ENCODE measurements at regions not wholly inside any gene's neighbourhood (a gene's known extent, or its start where the extent isn't known, plus 50 kb on each side); places are given as distances from the start of the nearest gene placed in this dataset.

DNA sequence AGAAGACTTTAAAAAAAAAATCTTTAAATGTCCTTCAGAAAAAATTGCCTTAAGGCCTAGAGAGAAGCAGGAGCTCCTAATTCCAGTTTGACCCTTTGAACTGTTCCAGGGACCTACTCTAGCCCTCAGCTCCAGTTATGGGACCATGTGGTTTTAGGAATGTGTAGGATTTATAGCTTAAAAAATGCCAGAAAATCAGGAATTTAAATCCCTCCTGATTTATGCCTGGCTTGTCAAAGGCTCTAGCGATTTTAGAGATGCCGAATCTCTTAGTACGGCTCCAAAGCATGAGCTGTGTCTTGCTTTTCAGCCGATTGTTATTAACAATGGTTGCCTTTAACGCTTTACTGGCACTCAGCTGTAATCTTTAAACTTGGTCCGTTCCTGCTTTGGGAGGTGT lies 130.6 kb upstream of the NPVF start:
- in situ Hi-C loops (cut with HindIII; ENCODE audit: low sequenced_read_pairs) = no loop called here

DNA sequence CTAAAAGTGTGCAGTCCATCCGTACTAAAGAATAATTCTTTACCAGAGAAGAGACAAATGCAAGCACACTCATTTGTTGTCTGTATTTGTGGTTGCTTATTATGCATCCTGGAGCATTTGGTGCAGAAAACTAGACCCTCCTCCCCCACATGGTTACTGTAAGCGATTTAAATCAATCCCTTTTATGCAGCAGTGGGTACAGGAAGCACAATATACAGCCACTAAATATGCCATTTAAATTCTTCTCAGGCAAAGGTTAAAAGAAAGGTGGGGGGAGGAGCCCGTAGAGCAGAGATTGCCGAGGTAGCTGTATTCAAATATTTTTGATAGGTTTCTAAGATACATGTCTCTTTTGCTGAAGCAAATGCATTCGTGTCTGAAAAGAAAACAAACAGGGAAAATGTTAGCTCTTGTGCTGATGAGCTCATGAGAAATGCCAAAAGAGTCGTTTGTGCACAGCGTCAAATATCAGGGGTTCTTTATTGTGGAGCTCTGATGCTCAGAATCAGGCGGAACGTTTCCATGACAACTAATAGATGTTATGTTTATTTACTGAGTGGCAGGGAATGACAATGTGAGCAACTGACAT lies 131.3 kb upstream of the NPVF start:
- in situ Hi-C loops (cut with HindIII; ENCODE audit: low sequenced_read_pairs) = no loop called here

DNA sequence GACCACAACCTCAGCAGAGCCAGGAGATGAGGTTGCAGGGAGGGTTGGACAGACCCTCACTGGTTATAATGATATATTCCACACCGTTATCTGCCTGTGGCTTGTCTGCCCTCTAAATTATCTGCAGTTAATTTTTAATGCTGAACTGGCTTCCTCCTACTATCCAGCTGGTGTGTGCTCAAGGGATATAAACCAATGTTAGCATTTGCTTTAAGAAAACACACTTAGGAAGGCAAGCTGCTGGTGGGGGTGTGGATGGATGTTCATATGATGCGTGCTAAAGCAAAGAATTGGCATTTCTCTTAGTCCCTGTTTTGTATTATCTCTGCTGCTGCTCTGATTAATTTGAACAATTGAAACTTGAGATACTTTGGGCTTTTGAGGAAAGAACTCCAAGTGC lies 132.2 kb upstream of the NPVF start:
- in situ Hi-C loops (cut with HindIII; ENCODE audit: low sequenced_read_pairs) = no loop called here

DNA sequence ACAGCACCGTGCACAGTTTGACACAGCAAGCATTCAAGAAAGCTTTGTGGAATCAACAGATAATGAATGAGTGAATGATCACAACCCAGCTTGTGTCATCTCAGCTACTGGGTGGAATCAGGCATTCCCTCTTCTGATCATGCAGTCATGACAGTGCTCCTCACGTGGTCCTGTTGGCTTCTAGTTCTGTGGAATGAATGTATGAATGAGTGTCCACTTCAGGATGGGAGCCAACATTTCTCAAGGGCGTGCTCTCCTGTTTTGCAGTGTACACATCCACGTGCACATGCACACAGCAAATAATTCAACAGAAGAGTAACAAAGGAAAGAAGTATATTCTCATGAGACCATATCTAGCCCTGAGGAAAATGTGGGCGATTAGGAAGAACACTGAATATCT lies 133.1 kb upstream of the NPVF start:
- in situ Hi-C loops (cut with HindIII; ENCODE audit: low sequenced_read_pairs) = no loop called here

DNA sequence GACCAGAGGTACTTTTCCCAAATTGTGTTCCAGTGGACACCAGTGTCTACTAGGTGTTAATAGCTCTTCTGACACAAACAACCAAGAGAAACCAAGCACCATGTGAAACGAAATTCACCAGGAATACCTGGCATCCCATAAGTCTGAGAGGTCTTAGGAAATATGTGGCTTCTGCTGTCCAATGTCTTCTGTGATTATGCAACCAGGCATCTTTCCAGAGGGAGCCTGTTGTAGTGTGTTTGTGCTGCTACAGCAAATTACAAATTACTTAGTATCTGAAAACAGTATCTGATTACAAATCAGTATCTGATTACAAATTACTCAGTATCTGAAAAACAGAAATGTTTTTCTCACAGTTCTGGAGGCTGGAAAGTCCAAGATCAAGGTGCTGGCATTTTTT lies 133.6 kb upstream of the NPVF start:
- in situ Hi-C loops (cut with HindIII; ENCODE audit: low sequenced_read_pairs) = no loop called here

DNA sequence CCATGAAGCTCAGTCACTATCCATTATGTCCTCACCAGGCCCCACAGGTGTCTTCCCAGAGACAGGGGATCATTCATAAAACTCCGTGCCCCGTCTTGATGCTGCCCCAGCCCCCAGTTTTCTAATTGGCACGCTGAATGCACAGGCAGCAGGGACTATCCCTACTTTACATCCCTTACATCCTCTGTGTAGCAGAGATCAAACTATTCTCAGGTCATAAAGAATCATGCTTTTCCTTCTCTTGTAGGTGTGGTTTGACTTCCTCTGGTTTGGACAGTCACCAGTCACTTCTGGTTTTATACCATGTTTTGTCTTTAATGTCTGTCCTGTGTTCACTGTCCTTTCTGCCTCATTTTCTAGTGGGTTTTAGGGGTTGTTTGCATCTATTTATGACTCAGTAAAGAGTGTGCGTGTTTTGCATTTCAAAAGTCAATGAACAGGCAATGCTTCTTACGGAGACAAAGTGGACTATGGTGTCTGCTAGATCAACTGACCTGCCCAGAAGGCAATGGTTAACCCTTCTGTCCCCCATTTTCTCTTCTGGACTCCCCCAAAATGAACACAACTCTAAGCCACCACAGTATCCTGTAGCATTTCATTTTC lies 140.4 kb upstream of the NPVF start:
- in situ Hi-C loops (cut with HindIII; ENCODE audit: low sequenced_read_pairs) = no loop called here

DNA sequence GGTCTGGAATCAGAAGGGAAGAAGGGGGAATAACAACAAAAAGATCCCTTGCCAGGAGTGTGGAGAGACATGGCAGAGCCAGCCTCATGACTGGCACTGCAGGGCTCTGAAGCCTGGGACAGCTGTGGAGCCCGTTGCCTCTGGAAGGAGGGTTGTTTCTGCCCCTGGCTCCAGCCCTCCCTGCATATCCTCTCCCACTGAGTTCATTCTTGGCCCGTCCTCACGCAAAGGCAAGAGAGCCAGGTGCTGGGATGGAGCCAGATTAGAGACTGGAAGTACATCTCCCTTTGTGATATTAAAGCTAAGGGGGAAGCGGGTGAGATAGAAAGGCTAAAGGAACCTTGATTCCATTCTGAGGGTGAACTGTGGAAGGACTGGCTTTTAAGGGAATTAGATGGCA lies 141.5 kb upstream of the NPVF start:
- in situ Hi-C loops (cut with HindIII; ENCODE audit: low sequenced_read_pairs) = no loop called here

DNA sequence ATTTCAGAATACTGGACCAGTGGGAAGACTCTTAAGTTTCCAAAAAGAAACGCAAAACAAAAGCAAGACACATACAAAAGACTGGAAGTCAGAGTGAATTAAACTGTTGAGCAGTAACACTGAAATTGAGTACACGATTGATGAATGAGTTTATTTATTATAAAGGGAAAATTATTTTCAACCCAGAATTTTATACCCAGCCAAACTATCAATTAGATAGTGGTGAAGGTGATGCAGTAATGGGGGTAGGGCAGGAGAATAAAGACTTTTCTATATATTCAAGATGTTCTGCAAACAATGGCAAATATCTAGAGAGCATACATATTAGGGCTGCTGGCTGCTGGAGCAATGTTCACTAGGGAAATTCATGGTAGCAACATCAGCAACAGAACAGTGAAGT lies 143.7 kb upstream of the NPVF start:
- in situ Hi-C loops (cut with HindIII; ENCODE audit: low sequenced_read_pairs) = no loop called here

DNA sequence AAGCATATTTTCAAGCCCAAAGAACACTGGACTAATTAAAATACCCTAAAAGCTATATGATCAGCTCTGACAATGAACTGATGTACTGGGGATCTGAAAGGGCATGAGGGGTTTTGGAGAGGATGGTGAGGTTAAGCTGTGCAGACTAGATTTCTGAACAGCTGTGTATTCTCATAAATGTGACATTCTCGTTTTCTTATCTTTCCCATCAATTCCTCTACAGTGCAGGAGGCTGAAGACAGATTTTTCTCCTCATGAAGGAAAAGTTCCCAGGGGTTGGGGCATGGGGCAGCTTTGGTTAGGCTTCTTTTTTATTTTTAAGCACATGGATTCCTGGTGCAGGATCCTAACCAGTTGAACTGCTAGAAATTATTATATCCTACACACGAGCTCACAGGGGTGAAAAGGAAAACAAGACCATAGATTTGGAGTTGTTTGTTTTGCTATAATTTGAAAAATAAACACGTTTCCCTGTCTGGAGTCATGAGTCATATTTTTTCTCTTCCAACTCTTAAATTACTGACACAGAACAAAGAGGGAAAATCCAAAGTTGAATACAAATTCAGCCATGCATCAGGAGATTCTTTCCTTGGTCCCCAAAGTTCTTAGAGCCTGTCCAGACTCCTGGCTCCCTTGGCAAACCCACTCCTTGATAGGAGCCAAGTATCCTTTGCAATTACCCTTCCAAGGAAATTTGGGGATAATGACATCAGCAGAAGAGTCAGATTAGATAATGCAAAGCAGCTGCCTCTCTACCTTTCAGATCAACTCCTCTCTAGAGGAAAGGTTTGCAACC lies 147.7 kb upstream of the NPVF start:
- in situ Hi-C loops (cut with HindIII; ENCODE audit: low sequenced_read_pairs) = no loop called here

DNA sequence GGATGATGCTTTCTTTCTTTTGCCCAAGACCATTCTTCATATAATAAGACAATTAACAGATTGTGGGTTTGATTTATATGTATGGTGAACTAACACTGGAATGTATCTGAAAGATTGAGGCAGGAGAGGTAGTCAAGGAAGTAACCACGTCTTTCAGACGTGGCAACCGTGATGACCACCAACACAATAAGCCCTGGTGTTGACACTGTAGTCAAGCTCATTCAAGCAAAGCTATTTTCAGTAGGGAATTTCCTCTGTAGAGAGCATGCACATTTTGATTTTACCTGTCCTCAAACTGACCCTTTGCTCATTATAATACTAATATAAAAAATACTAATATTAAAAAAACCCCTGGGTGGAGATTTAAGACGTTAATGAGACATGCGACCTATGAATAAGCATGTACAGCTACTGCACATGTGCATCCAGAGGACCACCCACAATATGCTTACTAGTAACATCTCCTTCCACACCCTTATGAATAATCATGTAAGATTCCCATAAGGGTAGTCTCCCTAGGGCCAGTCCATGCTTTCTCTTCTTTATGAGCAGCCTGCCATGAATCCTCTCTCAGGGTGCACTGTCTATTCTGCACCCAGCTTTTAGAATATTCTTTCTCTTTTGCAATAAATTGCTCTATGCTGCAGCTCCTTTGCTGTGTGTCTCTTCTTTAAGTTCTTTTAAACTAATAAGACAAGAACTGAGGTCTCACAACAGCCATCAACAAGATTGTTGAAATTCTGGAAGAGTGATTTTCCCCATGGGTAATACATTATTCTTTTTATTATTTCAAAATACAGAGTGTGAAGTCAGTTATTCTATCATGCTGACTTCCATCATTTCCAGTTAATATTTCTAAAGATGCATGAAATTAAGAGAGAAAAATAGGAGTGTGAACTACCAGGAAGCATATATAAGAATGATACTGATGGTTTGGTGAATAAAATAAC lies 151.3 kb upstream of the NPVF start:
- in situ Hi-C loops (cut with HindIII; ENCODE audit: low sequenced_read_pairs) = no loop called here

DNA sequence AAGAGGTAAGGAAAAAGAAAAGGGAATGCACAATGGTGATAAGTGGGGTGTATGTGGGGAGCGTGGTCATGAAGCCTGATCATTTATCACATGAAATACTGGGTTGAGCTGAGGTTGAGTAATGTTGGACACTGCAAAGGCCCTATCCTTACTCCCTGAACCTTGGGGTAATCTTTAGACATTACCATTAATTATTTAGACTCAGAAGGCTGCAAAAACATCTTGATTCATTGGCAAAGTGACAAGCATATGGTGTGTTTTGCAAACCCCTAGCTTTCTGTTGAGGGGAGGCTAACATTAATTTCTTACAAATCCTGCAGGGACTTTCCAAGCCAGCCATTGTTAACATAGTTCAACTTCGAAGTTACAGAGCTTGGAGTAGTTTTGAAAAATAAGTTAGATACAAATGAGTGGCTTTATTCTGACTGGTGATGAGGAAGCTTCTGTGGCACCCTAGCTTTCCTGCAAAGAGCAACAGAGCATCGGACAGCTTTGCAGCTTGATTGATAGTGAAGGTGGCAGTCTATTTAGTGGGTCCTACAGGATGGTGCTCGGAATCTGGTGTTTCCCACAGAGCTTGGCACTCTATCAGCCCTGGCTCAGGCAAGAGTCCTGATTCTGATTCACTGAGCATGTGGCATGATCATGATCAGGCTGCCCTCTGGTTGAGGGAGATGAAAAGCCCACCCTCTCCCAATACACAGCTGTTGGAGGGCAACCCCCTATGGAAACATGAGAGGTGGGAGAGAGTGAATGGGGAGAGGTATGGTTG lies 153.7 kb upstream of the NPVF start:
- in situ Hi-C loops (cut with HindIII; ENCODE audit: low sequenced_read_pairs) = no loop called here

DNA sequence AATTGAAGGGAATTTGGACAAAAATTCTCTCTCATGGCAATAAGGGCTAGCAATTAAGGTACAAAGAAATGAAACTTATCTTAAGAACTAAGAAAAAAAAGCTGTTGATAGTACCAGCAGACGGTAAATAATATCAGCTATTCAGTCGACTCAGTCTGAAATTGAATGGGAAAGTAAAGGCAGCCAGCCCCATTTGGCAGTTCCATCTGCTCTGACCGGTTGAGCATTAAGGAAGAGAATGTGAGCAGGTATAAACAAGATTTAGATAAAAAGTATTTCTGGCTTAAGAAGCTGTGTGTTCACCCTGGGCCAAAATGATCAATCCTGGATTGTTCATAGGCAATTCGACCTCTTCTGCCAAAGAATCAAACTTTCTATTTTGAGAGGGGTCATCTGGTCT lies 154.6 kb upstream of the NPVF start:
- in situ Hi-C loops (cut with HindIII; ENCODE audit: low sequenced_read_pairs) = no loop called here

DNA sequence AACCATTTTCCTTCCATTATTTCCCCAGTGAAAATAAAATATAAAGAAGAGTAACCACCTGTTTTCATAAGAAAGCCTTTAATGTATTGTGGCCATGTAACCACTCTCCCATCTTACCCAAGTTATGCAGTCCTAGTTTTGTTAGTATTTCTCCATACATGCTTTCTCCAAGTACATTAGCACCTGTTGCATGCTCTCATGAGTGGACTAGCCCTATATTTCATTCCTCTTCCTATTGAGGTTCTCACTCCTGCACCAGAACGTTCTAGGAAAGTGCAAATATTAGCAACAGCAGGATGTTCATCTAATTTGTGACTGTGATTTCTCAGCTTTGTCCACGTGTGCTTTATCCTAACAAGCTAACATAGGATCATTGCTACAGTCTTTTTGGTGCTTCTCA lies 155.1 kb upstream of the NPVF start:
- in situ Hi-C loops (cut with HindIII; ENCODE audit: low sequenced_read_pairs) = no loop called here

DNA sequence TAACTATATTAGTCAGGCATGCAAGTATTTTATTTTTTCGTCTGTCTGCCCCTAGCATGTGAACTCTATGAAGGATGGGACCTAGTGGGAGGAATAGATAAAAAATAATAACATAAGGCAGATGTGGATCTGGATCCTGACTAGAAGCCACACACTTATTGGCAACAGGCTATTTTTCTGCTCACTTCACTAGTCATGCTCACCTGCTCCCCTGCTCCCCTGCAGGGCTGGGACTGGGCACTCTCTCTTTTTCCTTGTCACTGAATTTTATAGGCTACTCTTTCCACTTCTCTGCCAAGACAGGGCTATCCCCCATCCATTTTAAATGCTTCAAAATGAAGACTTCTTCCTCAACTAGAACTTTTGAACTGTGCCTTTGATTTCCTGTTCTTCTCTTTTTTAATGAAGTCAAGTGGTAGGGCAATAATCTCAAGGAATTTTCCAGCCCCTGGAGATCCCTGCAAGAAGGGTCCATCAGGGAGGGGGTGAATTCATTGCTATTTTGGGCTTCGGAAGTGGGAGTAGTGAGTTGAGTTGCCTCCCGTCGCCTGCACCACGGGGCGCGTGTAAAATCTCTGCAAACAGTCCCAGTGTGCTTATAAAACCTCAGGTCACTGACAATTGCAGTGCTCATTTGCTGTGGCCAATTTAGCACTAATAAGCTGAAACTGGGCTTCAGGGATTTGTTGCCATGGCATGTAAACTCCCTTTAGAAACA lies 156.7 kb upstream of the NPVF start:
- in situ Hi-C loops (cut with HindIII; ENCODE audit: low sequenced_read_pairs) = no loop called here

DNA sequence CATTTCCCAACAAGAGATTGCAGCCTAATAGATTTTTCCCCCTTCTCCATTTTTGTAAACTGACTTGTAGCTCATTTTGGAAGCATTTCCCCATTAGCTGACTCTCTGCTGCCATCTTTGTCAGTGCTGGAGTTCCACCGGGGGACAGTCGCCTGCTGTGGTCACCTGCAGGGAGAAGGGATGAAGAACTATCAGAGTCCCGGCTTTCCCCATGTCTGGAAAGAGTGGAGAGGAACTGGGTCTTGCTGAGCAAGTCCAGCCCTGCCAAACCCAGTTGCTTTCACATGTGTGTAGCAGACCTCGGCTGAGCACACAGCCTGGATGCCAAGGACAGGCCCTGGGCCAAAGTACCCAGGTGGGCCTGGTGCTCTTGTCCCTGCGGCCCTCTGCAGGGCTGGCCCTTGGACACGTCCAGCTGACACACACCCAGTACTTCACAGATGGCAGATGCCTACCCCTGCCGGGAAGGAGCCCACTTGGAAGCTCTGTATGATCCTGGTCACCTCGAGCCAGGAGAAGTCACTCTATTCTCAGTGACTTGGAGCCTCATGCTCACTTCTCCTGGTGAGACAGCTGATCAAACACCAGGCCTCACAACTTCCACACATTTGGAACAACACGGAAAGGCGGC lies 157.3 kb upstream of the NPVF start:
- in situ Hi-C loops (cut with HindIII; ENCODE audit: low sequenced_read_pairs) = no loop called here

DNA sequence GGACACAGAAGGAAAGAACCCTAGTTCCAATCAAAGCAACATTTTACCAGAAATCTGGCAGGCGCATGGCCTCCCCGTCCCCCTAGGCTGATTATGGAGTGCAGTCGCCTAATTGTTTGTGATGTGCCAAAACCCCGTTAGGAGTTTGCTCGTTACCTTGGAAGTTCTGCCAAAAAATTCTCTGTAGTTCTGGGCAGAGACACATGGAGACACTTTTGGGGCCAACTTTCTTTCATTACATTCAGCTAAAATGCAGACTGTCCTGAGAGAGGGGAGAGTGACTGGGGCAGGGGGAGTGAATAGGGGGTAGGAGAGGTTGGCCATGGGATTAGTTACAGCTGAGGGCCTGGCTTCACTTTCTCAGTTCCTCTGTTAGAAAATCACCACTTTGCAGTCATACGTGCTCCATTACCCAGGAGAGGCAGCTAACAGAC lies 158.0 kb upstream of the NPVF start:
- in situ Hi-C loops (cut with HindIII; ENCODE audit: low sequenced_read_pairs) = no loop called here

DNA sequence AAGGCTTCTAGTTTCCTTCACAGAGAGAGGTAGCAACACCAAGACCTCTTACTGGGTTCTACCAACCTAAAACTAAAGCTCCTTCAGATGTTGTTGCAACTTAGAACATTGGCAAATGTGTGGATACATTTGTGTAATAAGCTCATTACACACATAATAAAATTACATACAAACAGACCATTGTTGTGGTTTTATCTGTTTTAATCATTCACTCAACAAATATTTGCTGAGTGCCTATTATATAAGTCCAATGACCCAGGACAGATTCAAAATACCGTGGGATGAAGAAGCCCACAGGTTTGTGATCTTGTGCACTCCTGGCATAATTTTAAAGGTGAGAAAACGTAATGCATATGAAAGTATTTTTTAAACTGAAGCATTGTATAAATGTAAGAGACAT lies 160.4 kb upstream of the NPVF start:
- in situ Hi-C loops (cut with HindIII; ENCODE audit: low sequenced_read_pairs) = no loop called here

DNA sequence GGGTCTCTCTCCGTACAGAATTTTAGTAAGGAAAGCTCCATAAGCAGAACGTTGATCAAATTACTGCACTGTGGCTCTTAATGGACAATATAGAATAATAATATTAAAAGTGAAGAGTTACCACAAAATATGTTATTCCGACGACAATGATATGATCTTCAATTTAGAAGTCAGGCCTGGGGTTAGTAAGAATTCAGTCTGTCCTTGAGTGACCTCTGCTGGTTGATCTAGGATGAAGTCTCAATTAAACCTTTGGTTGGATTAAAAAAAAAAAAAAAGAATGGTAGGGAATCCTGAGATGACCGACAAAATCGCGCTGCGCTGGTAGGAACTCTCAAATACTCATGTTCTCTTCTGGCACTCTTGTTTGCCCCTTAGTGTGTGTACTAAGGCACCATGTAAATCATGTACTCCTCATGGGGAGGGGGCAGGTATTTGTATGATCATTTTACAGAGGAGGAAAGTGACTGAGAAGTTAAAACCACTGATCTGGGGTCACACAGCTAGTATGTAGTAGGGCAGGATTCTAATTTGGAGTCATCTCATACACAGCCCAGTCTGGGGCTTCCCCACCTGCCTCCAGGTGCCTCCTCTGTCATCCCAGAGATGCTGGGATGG lies 161.3 kb upstream of the NPVF start:
- in situ Hi-C loops (cut with HindIII; ENCODE audit: low sequenced_read_pairs) = no loop called here

DNA sequence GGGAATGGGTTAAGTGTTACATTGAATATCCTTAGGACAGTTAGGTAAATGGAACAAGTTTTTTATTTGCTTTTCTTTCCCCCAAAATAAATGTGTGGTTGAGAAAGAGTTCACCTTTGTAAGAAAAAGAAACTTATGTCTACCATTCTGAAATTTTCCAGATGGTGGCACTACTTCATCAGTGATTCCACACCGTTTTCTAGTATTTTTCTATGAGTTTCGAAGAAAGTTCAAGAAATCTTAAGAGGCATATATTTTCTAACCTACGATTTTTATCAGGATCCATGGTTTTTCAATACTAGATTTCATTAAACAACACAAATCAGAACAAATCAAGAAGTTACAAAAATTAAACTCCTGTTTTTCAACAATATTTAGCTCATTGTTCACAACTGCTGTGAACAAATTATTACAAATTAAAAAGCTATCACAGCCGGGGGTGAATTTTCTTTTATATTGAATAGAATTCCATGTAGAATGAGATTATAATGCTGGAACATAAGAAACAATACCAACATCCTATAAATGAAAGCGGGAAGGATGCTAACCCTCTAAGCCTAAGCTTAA lies 163.1 kb upstream of the NPVF start:
- in situ Hi-C loops (cut with HindIII; ENCODE audit: low sequenced_read_pairs) = no loop called here
